Prostate gland (tissue), 2 donors: ENCODE measurements at regions not wholly inside any gene's neighbourhood (a gene's known extent, or its start where the extent isn't known, plus 50 kb on each side); places are given as distances from the start of the nearest gene placed in this dataset.
"Not testable (repeated sequence)": the region's sequence is repeated elsewhere in the genome, so short reads cannot be mapped to it uniquely, and the experiment has no call there.

Source experiments
- DNase-seq: peaks from one replicate; pipeline ENCODE4 v3.0.0-alpha.2; 2019; ENCODE audit warnings: low spot score
- H3K27ac ChIP-seq, 2 donors: fragments of 200-600 bp; sonication (generic); 2 replicates each; pipeline ENCODE4 v1.5.1; 2017 to 2019
- H3K27me3 ChIP-seq: fragments of 200-600 bp; sonication (generic); replicated peaks from 2 replicates; pipeline ENCODE4 v1.5.1; 2019; ENCODE audit not compliant: insufficient read depth
- H3K36me3 ChIP-seq, 2 donors: fragments of 200-600 bp; sonication (generic); 1 replicate in 1 of 2; 2 replicates in 1 of 2; pipeline versions ENCODE4 v1.5.1 to v1.8.1; 2017 to 2019
- H3K4me1 ChIP-seq: fragments of 200-600 bp; sonication (generic); replicated peaks from 2 replicates; pipeline ENCODE4 v1.5.1; 2019
- H3K4me3 ChIP-seq, 2 donors: fragments of 200-600 bp; sonication (generic); 2 replicates each; pipeline ENCODE4 v1.5.1; 2017 to 2019
- H3K9me3 ChIP-seq: fragments of 200-600 bp; sonication (generic); 2 replicates; pipeline ENCODE4 v1.5.1; 2017
- POLR2A ChIP-seq: fragments of 450-650 bp; IDR thresholded peaks from one replicate; pipeline ENCODE4 v1.6.1; 2016; ENCODE audit warnings: antibody characterized with exemption, mild to moderate bottlenecking
- POLR2AphosphoS5 ChIP-seq: sonication (generic); formaldehyde crosslinking; IDR thresholded peaks from one replicate; pipeline ENCODE4 v1.6.1; 2017; ENCODE audit warnings: antibody characterized with exemption
- WGBS: methylation state at CpG from one replicate; pipeline ENCODE4 v1.1.5; 2018; 5-methylcytosine and 5-hydroxymethylcytosine counted together
- intact Hi-C: fragments of 100-400 bp; cut with DNase I; formaldehyde crosslinking; loops from one replicate; pipeline ENCODE4 v1.14.2; 2022
- TF ChIP-seq, protein P1 (sequence below), 4 experiments: fragments of 200-600 bp in 2 of 4; fragments of 450-650 bp in 2 of 4; sonication (generic) in 2 of 4; IDR thresholded peaks; 1 replicate in 3 of 4; 2 replicates in 1 of 4; pipeline ENCODE4 v1.5.1; 2016 to 2019; ENCODE audit warnings: antibody characterized with exemption in 4 of 4, mild to moderate bottlenecking in 2 of 4, moderate library complexity in 2 of 4

DNA sequence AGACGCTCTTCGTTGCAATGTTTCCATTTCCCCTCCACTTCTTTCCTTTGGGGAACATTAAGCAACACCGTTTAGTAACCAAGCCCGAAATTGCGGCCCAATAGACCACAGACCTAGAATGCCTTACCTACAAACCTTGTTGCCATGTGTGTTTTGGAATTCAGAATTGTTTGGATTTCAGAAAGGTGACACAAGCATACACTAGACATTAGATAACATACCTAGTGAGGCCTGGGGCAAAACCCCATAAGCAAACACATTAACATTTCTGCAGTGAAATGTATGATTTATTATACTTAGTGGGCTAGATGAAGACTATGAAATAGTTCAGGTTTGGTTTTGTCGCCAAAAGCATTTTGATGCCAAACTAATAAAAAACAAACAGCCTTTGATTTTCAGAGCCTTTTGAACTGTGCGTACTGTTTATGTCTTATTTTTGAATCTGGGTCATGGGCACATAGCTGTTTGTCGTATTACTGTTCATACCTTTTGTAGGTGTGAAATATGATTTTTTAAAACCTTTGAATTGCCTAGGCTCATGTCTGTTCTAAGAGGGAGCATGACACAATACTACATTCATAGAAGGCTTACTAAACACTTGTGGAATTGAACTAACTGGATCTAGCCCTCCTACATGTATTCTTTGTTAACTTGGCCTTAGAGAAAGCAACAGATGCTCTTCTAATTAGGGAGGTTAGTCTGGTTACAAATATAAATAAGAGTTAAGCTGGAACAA, 88.6 kb upstream of the TMEM164 start:
- H3K27me3 ChIP-seq, result no peaks in the 10 kb centered on the region
- 56% methylated on average over 8 of the region's 8 CpGs for WGBS
- no peak for TF ChIP-seq POLR2A
- TF ChIP-seq POLR2AphosphoS5, result no peak
- TF ChIP-seq, protein P1, sequence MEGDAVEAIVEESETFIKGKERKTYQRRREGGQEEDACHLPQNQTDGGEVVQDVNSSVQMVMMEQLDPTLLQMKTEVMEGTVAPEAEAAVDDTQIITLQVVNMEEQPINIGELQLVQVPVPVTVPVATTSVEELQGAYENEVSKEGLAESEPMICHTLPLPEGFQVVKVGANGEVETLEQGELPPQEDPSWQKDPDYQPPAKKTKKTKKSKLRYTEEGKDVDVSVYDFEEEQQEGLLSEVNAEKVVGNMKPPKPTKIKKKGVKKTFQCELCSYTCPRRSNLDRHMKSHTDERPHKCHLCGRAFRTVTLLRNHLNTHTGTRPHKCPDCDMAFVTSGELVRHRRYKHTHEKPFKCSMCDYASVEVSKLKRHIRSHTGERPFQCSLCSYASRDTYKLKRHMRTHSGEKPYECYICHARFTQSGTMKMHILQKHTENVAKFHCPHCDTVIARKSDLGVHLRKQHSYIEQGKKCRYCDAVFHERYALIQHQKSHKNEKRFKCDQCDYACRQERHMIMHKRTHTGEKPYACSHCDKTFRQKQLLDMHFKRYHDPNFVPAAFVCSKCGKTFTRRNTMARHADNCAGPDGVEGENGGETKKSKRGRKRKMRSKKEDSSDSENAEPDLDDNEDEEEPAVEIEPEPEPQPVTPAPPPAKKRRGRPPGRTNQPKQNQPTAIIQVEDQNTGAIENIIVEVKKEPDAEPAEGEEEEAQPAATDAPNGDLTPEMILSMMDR (IDR thresholded peaks at IDR 0.05), result no peak
- H3K9me3 ChIP-seq, result no peaks in the 10 kb centered on the region
- DNase-seq, result no peak
- no peak overlapping the region for H3K4me3 ChIP-seq
- no peak overlapping the region for H3K27ac ChIP-seq
- H3K4me1 ChIP-seq, result no peaks in the 10 kb centered on the region
- intact Hi-C loops, result loop anchor here (10.0 kb wide), 2 partner anchors 91 to 231 kb away; partner anchors contain the start of gene TMEM164
- no peaks in the 10 kb centered on the region for H3K36me3 ChIP-seq

DNA sequence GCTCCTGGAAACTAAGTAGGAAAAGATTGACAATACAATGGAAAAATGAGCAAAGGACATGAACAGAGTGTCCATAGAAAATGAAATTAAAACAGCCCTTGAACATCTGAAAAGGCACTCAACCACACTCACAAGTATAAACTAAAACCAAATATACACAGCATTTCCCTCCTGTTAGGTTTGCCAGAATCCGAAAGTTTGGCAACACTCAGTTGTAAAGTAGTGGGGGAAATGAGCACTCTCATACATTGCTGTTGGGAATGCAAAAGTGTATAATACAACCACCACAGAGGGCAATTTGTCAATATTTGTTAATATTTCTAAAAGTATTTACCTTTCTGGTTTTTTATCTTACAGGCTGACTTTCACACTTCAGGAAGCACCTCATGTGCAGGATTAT, 84.2 kb upstream of the TMEM164 start:
- no peaks in the 10 kb centered on the region for H3K36me3 ChIP-seq
- intact Hi-C loops, result loop anchor here (10.0 kb wide), 2 partner anchors 86 to 226 kb away; partner anchors contain the start of gene TMEM164
- H3K9me3 ChIP-seq, result no peaks in the 10 kb centered on the region
- no peak for DNase-seq
- H3K27me3 ChIP-seq, result no peaks in the 10 kb centered on the region
- 80% methylated on average over 1 of the region's 1 CpG for WGBS
- TF ChIP-seq POLR2AphosphoS5, result no peak
- no peaks in the 10 kb centered on the region for H3K4me1 ChIP-seq
- no peak overlapping the region for H3K27ac ChIP-seq
- H3K4me3 ChIP-seq, result no peak overlapping the region

GRCh38 chrX:109920325-109920724, 82.6 kb upstream of the TMEM164 start:
- H3K9me3 ChIP-seq, result no peaks in the 10 kb centered on the region
- H3K4me3 ChIP-seq, result no peak overlapping the region
- no peaks in the 10 kb centered on the region for H3K36me3 ChIP-seq
- no peaks in the 10 kb centered on the region for H3K27me3 ChIP-seq
- no peaks in the 10 kb centered on the region for H3K4me1 ChIP-seq
- H3K27ac ChIP-seq, result no peak overlapping the region
- intact Hi-C loops, result no loop called here
- 29% methylated on average over 4 of the region's 4 CpGs for WGBS
- no peak for DNase-seq
- TF ChIP-seq, protein P1 (IDR thresholded peaks at IDR 0.05), result no peak
- TF ChIP-seq POLR2A (no peak), POLR2AphosphoS5 (no peak)

DNA sequence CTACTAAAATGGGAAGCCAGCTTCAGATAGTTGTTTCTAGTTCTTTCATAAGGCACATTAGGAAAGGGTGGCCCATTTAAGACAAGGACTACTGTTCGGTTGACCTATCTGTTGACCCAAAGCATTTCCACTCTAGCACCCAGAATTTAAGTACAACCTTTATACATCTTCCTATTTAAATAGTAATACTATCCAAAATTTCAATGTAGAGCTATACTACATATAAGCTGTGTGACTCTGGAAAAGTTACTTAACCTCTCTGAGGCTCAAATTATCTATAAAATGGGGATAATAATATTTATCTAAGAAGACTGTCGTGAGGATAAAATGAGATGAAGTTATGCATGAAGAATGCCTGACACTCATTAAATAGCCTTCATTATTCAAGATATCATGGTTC, 82.0 kb upstream of the TMEM164 start:
- H3K4me3 ChIP-seq, result no peak overlapping the region
- TF ChIP-seq POLR2A (no peak), POLR2AphosphoS5 (no peak)
- TF ChIP-seq, protein P1 (IDR thresholded peaks at IDR 0.05), result no peak
- WGBS, result 86% methylated on average over 2 of the region's 2 CpGs

GRCh38 chrX:109922190-109922589, 80.7 kb upstream of the TMEM164 start:
- DNase-seq, result no peak
- Histone ChIP-seq H3K4me1 (no peaks in the 10 kb centered on the region), H3K27ac (no peak overlapping the region), H3K36me3 (no peaks in the 10 kb centered on the region), H3K27me3 (no peaks in the 10 kb centered on the region), H3K4me3 (no peak overlapping the region), H3K9me3 (no peaks in the 10 kb centered on the region)
- intact Hi-C loops, result no loop called here
- 92% methylated on average over 2 of the region's 2 CpGs for WGBS
- TF ChIP-seq POLR2A (no peak), POLR2AphosphoS5 (no peak)
- TF ChIP-seq, protein P1 (IDR thresholded peaks at IDR 0.05), result no peak

More for the DNA sequence above, 82.0 kb upstream of the TMEM164 start:
- DNase-seq, result no peak
- H3K27me3 ChIP-seq, result no peaks in the 10 kb centered on the region
- H3K4me1 ChIP-seq, result no peaks in the 10 kb centered on the region
- intact Hi-C loops, result no loop called here
- H3K9me3 ChIP-seq, result no peaks in the 10 kb centered on the region
- H3K36me3 ChIP-seq, result no peaks in the 10 kb centered on the region
- no peak overlapping the region for H3K27ac ChIP-seq

DNA sequence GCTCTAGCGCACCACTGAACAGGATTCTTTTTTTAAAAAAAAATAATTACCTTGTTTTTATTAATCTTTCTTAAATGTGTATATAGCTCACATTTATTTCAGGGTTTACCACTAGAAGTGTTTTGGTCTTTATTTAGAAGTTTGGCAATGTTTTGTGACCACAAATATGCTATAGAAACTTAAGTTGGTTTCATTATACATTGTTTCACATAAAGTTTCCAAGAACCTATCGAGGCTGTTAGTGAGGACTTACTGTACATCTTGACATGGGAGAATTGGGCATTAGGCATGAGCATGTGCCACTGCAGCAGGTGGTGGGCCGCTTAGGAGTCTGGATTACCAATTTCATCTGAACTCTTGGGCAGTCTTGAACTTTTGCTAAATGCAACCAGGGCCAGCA, 77.9 kb upstream of the TMEM164 start:
- WGBS, result 72% methylated on average over 3 of the region's 3 CpGs
- H3K27ac ChIP-seq, H3K4me3 ChIP-seq, H3K27me3 ChIP-seq, DNase-seq, H3K36me3 ChIP-seq, intact Hi-C loops, H3K9me3 ChIP-seq, H3K4me1 ChIP-seq: not testable (repeated sequence)
